H1 (cell line): ENCODE measurements at regions not wholly inside any gene's neighbourhood (a gene's known extent, or its start where the extent isn't known, plus 50 kb on each side); places are given as distances from the start of the nearest gene placed in this dataset.
A peak's percentile ranks its signal among the peaks of the same experiment; 100 is the strongest.

Experiments
- ASH2L ChIP-seq: fragments of 200-600, 300-600 bp; sonication (generic); IDR thresholded peaks from one replicate; pipeline ENCODE4 v1.7.1; 2017; ENCODE audit warnings: low read length
- ATF2 ChIP-seq: IDR thresholded peaks from 2 replicates; pipeline ENCODE4 v1.6.1; 2012; ENCODE audit warnings: low read length, inconsistent platforms
- BACH1 ChIP-seq: IDR thresholded peaks from 2 replicates; pipeline ENCODE4 v1.6.1; 2012; ENCODE audit warnings: low read length, improper control_type of control experiment
- BCL11A ChIP-seq, 2 experiments: IDR thresholded peaks; one replicate each; pipeline ENCODE4 v1.6.1; 2011; ENCODE audit warnings: low read depth in 2 of 2, low read length in 2 of 2, mild to moderate bottlenecking in 2 of 2
- CEBPB ChIP-seq: IDR thresholded peaks from 2 replicates; pipeline ENCODE4 v1.6.1; 2012; ENCODE audit warnings: low read depth, low read length
- CHD1 ChIP-seq: IDR thresholded peaks from 2 replicates; pipeline ENCODE4 v1.6.1; 2012; ENCODE audit warnings: low read depth, low read length, improper control_type of control experiment
- CREB1 ChIP-seq: IDR thresholded peaks from 2 replicates; pipeline ENCODE4 v1.6.1; 2012; ENCODE audit warnings: inconsistent platforms
- E2F6 ChIP-seq: IDR thresholded peaks from 2 replicates; pipeline ENCODE4 v1.6.1; 2012; ENCODE audit warnings: inconsistent platforms
- EGR1 ChIP-seq: IDR thresholded peaks from 2 replicates; pipeline ENCODE4 v1.6.1; 2011; ENCODE audit warnings: low read depth, low read length, borderline replicate concordance
- EP300 ChIP-seq, 2 experiments: IDR thresholded peaks; 1 replicate in 1 of 2; 2 replicates in 1 of 2; pipeline ENCODE4 v1.6.1; 2011 to 2012; ENCODE audit warnings: low read depth in 2 of 2, low read length in 2 of 2, mild to moderate bottlenecking in 2 of 2, borderline replicate concordance in 1 of 2, inconsistent platforms in 1 of 2, moderate library complexity in 1 of 2
- EZH2 ChIP-seq: fragments of 200-600 bp; sonication (generic); IDR thresholded peaks from 2 replicates; pipeline ENCODE4 v1.7.1; 2012; ENCODE audit warnings: low read depth, mild to moderate bottlenecking, moderate library complexity, low read length, inconsistent platforms; ENCODE audit not compliant: severe bottlenecking
- GABPA ChIP-seq: IDR thresholded peaks from 2 replicates; pipeline ENCODE4 v1.6.1; 2011; ENCODE audit warnings: mild to moderate bottlenecking, low read length, moderate library complexity, borderline replicate concordance; ENCODE audit not compliant: insufficient read depth
- KDM4A ChIP-seq: IDR thresholded peaks from one replicate; pipeline ENCODE4 v1.7.1; 2012; ENCODE audit warnings: low read depth, mild to moderate bottlenecking, moderate library complexity, low read length, inconsistent platforms; ENCODE audit not compliant: severe bottlenecking
- MAFK ChIP-seq: IDR thresholded peaks from 2 replicates; pipeline ENCODE4 v1.6.1; 2012; ENCODE audit warnings: low read depth, mild to moderate bottlenecking, improper control_type of control experiment, low read length
- PHF8 ChIP-seq: fragments of 200-600 bp; sonication (generic); conservative IDR thresholded peaks from 2 replicates; pipeline ENCODE4 v1.7.1; 2012; ENCODE audit warnings: low read depth, mild to moderate bottlenecking, inconsistent platforms, low read length, moderate library complexity
- POLR2A ChIP-seq, 2 experiments: IDR thresholded peaks; 1 replicate in 1 of 2; 2 replicates in 1 of 2; pipeline ENCODE4 v1.6.1; 2011; ENCODE audit warnings: low read depth in 2 of 2, low read length in 2 of 2, mild to moderate bottlenecking in 2 of 2; ENCODE audit errors: control extremely low read depth in 1 of 2
- POU5F1 ChIP-seq: IDR thresholded peaks from 2 replicates; pipeline ENCODE4 v1.6.1; 2011; ENCODE audit warnings: low read depth, mild to moderate bottlenecking, low read length, moderate library complexity
- SIN3A ChIP-seq, 2 experiments: IDR thresholded peaks in 1 of 2; conservative IDR thresholded peaks in 1 of 2; 2 replicates each; pipeline ENCODE4 v1.6.1; 2011 to 2012; ENCODE audit warnings: low read length in 2 of 2, improper control_type of control experiment in 1 of 2, low read depth in 1 of 2, mild to moderate bottlenecking in 1 of 2
- SIRT6 ChIP-seq: IDR thresholded peaks from one replicate; pipeline ENCODE4 v1.7.1; 2012; ENCODE audit warnings: low read length, inconsistent platforms
- SP2 ChIP-seq: IDR thresholded peaks from 2 replicates; pipeline ENCODE4 v1.6.1; 2012; ENCODE audit warnings: mild to moderate bottlenecking, low read length, inconsistent platforms
- SUZ12 ChIP-seq: fragments of 200-600 bp; sonication (generic); IDR thresholded peaks from 2 replicates; pipeline ENCODE4 v1.6.1; 2012; ENCODE audit warnings: mild to moderate bottlenecking, inconsistent platforms, low read length, moderate library complexity, mixed read lengths
- TCF12 ChIP-seq: IDR thresholded peaks from 2 replicates; pipeline ENCODE4 v1.6.1; 2011; ENCODE audit warnings: low read depth, mild to moderate bottlenecking, low read length
- YY1 ChIP-seq: IDR thresholded peaks from 2 replicates; pipeline ENCODE4 v1.6.1; 2011; ENCODE audit warnings: low read depth, mild to moderate bottlenecking, low read length

GRCh38 chr2:143936848-143937722 is 582.8 kb downstream of the ZEB2 start (continued):
- peak; percentile 99 for TF ChIP-seq KDM4A
- TF ChIP-seq SIRT6: no peak
- 0 out of 3 replicates have a peak, but pooled peaks of 1 of the 2 experiments have one; percentile 26 for TF ChIP-seq POLR2A (IDR thresholded peaks at IDR 0.05; ENCODE audit: control extremely low read depth in 1 of 2, low read depth in 2 of 2, low read length in 2 of 2)
- no peak for TF ChIP-seq CHD1
- TF ChIP-seq E2F6: peak; percentile 95
- TF ChIP-seq CREB1: peak; percentile 80
- TF ChIP-seq EP300 (IDR thresholded peaks at IDR 0.05; ENCODE audit: borderline replicate concordance in 1 of 2, low read depth in 2 of 2, low read length in 2 of 2): no peak
- no peak for TF ChIP-seq SP2
- no peak for TF ChIP-seq POU5F1
- TF ChIP-seq PHF8: 0 out of 2 replicates have a peak, but pooled peaks have one; percentile 32
- no peak for TF ChIP-seq ATF2
- no peak for TF ChIP-seq MAFK
- no peak for TF ChIP-seq GABPA
- no peak for TF ChIP-seq BACH1
- no peak for TF ChIP-seq YY1
- TF ChIP-seq EZH2: peak; percentile 84
- no peak for TF ChIP-seq SIN3A (conservative IDR thresholded peaks at IDR 0.05 in 1 of 2, IDR thresholded peaks at IDR 0.05 in 1 of 2; ENCODE audit: low read depth in 1 of 2, low read length in 2 of 2)
- TF ChIP-seq SUZ12: peak; percentile 80
- no peak for TF ChIP-seq CEBPB
- TF ChIP-seq BCL11A (IDR thresholded peaks at IDR 0.05; ENCODE audit: low read depth in 2 of 2, low read length in 2 of 2): no peak
- TF ChIP-seq TCF12: no peak
- no peak for TF ChIP-seq EGR1
- peak; percentile 96 for TF ChIP-seq ASH2L
